Esophagus muscularis mucosa (tissue), 4 donors: ENCODE measurements at regions not wholly inside any gene's neighbourhood (a gene's known extent, or its start where the extent isn't known, plus 50 kb on each side); places are given as distances from the start of the nearest gene placed in this dataset.

Source experiments
- DNase-seq: peaks from one replicate; pipeline ENCODE4 v3.0.0-alpha.2; 2017; ENCODE audit errors: extremely low spot score
- H3K27ac ChIP-seq, 4 donors: fragments of 200-600 bp; sonication (generic); replicated peaks in 1 of 4; 1 replicate in 3 of 4; 2 replicates in 1 of 4; pipeline ENCODE4 v1.5.1; 2016 to 2019; ENCODE audit warnings: mild to moderate bottlenecking in 1 of 4
- H3K27me3 ChIP-seq, 4 donors: fragments of 200-600 bp; sonication (generic); one replicate each; pipeline versions ENCODE4 v1.5.1 to v1.6.0; 2016 to 2019
- H3K36me3 ChIP-seq, 4 donors: fragments of 200-600 bp; sonication (generic); one replicate each; pipeline ENCODE4 v1.5.1; 2016 to 2019
- H3K4me1 ChIP-seq, 4 donors: fragments of 200-600 bp; sonication (generic); one replicate each; pipeline ENCODE4 v1.5.1; 2016 to 2019
- H3K4me3 ChIP-seq, 4 donors: fragments of 200-600 bp; sonication (generic); 1 replicate in 2 of 4; 2 replicates in 2 of 4; pipeline ENCODE4 v1.5.1; 2016 to 2019; ENCODE audit warnings: mild to moderate bottlenecking in 4 of 4, moderate library complexity in 1 of 4
- H3K9me3 ChIP-seq, 4 donors: fragments of 200-600 bp; sonication (generic); 1 replicate in 3 of 4; 2 replicates in 1 of 4; pipeline ENCODE4 v1.5.1; 2016 to 2019
- CTCF ChIP-seq, 3 experiments: fragments of 200-600 bp in 2 of 3; fragments of 450-650 bp in 1 of 3; sonication (generic) in 2 of 3; IDR thresholded peaks; one replicate each; pipeline ENCODE4 v1.5.1; 2017 to 2019; ENCODE audit warnings: antibody characterized with exemption in 3 of 3, mild to moderate bottlenecking in 2 of 3, moderate library complexity in 1 of 3
- EP300 ChIP-seq: sonication (generic); formaldehyde crosslinking; IDR thresholded peaks from one replicate; pipeline ENCODE4 v1.6.1; 2017; ENCODE audit warnings: antibody characterized with exemption
- POLR2A ChIP-seq: fragments of 450-650 bp; IDR thresholded peaks from one replicate; pipeline ENCODE4 v1.6.1; 2017; ENCODE audit warnings: antibody characterized with exemption, moderate library complexity, mild to moderate bottlenecking, low read depth
- POLR2AphosphoS5 ChIP-seq, 2 donors: sonication (generic); formaldehyde crosslinking; IDR thresholded peaks; one replicate each; pipeline ENCODE4 v1.6.1; 2017; ENCODE audit warnings: antibody characterized with exemption in 2 of 2
- WGBS: methylation state at CpG from one replicate; pipeline ENCODE4 v1.1.5; 2018; 5-methylcytosine and 5-hydroxymethylcytosine counted together
- intact Hi-C: fragments of 100-400 bp; cut with DNase I; formaldehyde crosslinking; loops from one replicate; pipeline ENCODE4 v1.15.1; 2023

GRCh38 chr12:23014749-23015148 is 389.8 kb downstream of the ETNK1 start:
- Histone ChIP-seq H3K4me1 (no peaks in the 10 kb centered on the region), H3K27me3 (no peaks in the 10 kb centered on the region), H3K9me3 (no peaks in the 10 kb centered on the region), H3K4me3 (no peak overlapping the region), H3K36me3 (no peaks in the 10 kb centered on the region), H3K27ac (no peak overlapping the region)
- TF ChIP-seq POLR2A (no peak), EP300 (no peak), POLR2AphosphoS5 (IDR thresholded peaks at IDR 0.05) (no peak), CTCF (IDR thresholded peaks at IDR 0.05) (no peak)
- no peak for DNase-seq
- intact Hi-C loops: no loop called here

GRCh38 chr12:23025372-23026016 is 400.5 kb downstream of the ETNK1 start:
- no peaks in the 10 kb centered on the region for H3K36me3 ChIP-seq
- intact Hi-C loops: no loop called here
- TF ChIP-seq POLR2A: no peak
- TF ChIP-seq EP300: no peak
- TF ChIP-seq CTCF (IDR thresholded peaks at IDR 0.05): no peak
- H3K27me3 ChIP-seq: no peaks in the 10 kb centered on the region
- H3K27ac ChIP-seq: no peak overlapping the region
- WGBS: 50% methylated on average over 1 of the region's 1 CpG
- no peak overlapping the region for H3K4me3 ChIP-seq
- no peaks in the 10 kb centered on the region for H3K9me3 ChIP-seq
- no peak for DNase-seq
- H3K4me1 ChIP-seq: no peaks in the 10 kb centered on the region

- no peak for DNase-seq
- intact Hi-C loops: no loop called here
Observed at GRCh38 chr12:23028158-23028802, 403.3 kb downstream of the ETNK1 start.

GRCh38 chr12:23029185-23029584 is 404.2 kb downstream of the ETNK1 start:
- H3K27me3 ChIP-seq: no peaks in the 10 kb centered on the region
- DNase-seq: no peak
- no peak overlapping the region for H3K4me3 ChIP-seq
- WGBS: 86% methylated on average over 3 of the region's 3 CpGs
- no peaks in the 10 kb centered on the region for H3K9me3 ChIP-seq
- H3K4me1 ChIP-seq: no peaks in the 10 kb centered on the region
- no peak for TF ChIP-seq POLR2A
- no peak for TF ChIP-seq CTCF (IDR thresholded peaks at IDR 0.05)
- no peak for TF ChIP-seq EP300
- intact Hi-C loops: no loop called here
- H3K27ac ChIP-seq: no peak overlapping the region
- H3K36me3 ChIP-seq: no peaks in the 10 kb centered on the region

More at GRCh38 chr12:23028158-23028802, 403.3 kb downstream of the ETNK1 start:
- H3K9me3 ChIP-seq: no peaks in the 10 kb centered on the region
- no peak overlapping the region for H3K27ac ChIP-seq
- H3K36me3 ChIP-seq: no peaks in the 10 kb centered on the region
- H3K27me3 ChIP-seq: no peaks in the 10 kb centered on the region
- H3K4me1 ChIP-seq: no peaks in the 10 kb centered on the region
- no peak overlapping the region for H3K4me3 ChIP-seq
- no peak for TF ChIP-seq POLR2A
- no peak for TF ChIP-seq EP300
- TF ChIP-seq CTCF (IDR thresholded peaks at IDR 0.05): no peak
- no peak for TF ChIP-seq POLR2AphosphoS5 (IDR thresholded peaks at IDR 0.05)
- 67% methylated on average over 4 of the region's 4 CpGs for WGBS

GRCh38 chr12:23039834-23040233 is 414.9 kb downstream of the ETNK1 start:
- no peak for DNase-seq
- Histone ChIP-seq H3K27me3 (no peaks in the 10 kb centered on the region), H3K36me3 (no peaks in the 10 kb centered on the region), H3K9me3 (no peaks in the 10 kb centered on the region), H3K27ac (no peak overlapping the region), H3K4me3 (no peak overlapping the region), H3K4me1 (no peaks in the 10 kb centered on the region)
- intact Hi-C loops: no loop called here
- WGBS: 76% methylated on average over 2 of the region's 2 CpGs
- no peak for TF ChIP-seq POLR2A
- TF ChIP-seq POLR2AphosphoS5 (IDR thresholded peaks at IDR 0.05): no peak
- TF ChIP-seq CTCF (IDR thresholded peaks at IDR 0.05): no peak
- TF ChIP-seq EP300: no peak
